Activated CD8-positive, alpha-beta memory T cell treated with anti-CD3 and anti-CD28 coated beads for 36 hours (primary cell): ENCODE measurements at regions not wholly inside any gene's neighbourhood (a gene's known extent, or its start where the extent isn't known, plus 50 kb on each side); places are given as distances from the start of the nearest gene placed in this dataset.
"Not testable (repeated sequence)": the region's sequence is repeated elsewhere in the genome, so short reads cannot be mapped to it uniquely, and the experiment has no call there.

ENCODE experiments used
- CTCF ChIA-PET: fragments of 350-600 bp; sonication (Branson Sonifier 250); formaldehyde crosslinking; loops from one replicate; lab custom pipeline; 2021; ENCODE audit warnings: antibody characterized with exemption; lab: Charles Lee
- POLR2A ChIA-PET: fragments of 350-600 bp; sonication (Branson Sonifier 250); formaldehyde crosslinking; loops from one replicate; lab custom pipeline; 2021; ENCODE audit warnings: antibody characterized with exemption; lab: Charles Lee

DNA sequence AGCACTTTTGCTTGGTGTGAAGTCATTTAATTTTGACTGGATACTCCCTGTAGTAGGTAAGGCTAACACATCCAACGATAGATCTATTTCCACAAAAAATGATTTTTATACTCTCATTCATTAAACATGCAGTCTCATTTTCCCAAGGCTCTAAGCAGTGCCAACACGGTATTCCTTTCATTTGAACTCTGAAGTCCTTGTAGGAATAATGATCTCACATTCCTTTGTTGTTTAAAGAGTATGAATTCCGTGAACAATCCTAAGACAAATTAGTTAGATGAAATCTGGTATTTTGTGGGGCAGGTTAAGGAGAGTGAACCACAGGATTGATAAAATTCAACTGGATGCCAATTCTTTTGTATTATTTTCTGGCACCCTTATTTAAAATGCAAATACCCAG is 66.6 kb downstream of the LACC1 start:
- CTCF ChIA-PET, result no interaction called here
- POLR2A ChIA-PET, result no interaction called here

- CTCF ChIA-PET, result no interaction called here
- POLR2A ChIA-PET, result no interaction called here
These were observed 68.3 kb downstream of the LACC1 start for GRCh38 chr13:43947897-43948458.

DNA sequence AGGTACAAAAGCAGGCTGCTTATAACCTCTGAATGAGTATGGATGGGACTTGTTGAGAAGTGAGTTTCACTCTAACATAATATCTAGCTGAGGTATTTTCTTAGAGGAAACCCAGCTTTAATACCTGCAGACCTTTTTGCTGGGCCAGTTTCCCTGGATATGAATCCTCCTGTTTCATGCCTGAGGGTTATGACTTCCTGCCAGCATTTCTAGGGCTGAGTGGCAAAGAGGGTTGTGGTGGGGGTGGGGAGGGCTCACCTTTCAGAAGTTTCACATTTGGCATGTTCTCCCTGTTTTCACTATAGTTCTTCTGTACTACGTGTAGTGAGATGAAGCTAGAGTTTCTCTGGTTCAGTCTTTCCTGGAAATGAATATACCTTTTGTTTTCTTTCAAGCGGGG is 73.7 kb downstream of the LACC1 start:
- POLR2A ChIA-PET, result no interaction called here
- CTCF ChIA-PET, result no interaction called here

GRCh38 chr13:43956975-43957374 is 77.3 kb downstream of the LACC1 start:
- POLR2A ChIA-PET, CTCF ChIA-PET: not testable (repeated sequence)

DNA sequence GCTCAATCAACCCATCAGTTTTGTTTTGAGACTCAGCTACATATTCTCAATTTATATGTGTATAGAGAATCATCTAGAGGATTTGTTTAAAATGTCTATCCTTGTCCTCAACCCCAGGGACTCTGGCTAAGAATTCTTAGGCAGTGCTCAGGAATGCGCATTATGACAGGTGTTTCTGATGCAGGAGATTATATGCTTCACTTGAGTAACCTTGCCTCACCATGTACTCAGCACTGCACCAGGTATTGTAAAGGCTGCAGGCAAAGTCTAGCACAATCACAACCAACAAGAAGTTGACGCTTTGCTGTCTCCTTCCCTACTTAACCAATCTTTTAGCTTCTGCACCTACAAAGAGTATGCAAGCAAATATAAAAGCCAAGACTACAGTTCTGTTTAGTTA is 79.6 kb downstream of the LACC1 start:
- ChIA-PET CTCF (no interaction called here), POLR2A (no interaction called here)

GRCh38 chr13:43961909-43962308 is 82.2 kb downstream of the LACC1 start:
- POLR2A ChIA-PET, result interaction anchor here (0.8 kb wide), 1 partner anchor 39 kb away, joined by 3 read pairs; no protein-coding TSS in a partner anchor
- CTCF ChIA-PET, result no interaction called here

DNA sequence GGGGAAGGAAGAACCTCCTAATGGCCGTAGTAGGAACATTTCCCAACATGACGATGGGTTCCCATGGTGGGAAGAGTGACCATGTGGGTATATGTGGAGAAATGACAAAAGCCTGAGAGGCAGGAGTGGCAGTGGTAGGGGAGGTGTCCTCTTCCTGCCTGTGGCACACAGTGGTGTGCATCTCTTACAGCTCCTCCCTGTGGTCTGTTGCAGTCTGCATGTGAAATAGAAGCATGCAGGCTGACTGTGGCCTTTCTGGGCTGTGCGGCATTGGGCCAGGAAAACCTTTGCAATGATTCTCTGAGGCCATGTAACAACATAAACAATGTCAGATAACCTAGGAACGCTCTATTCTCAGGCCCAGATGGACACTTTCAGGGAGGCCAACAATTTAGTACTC is 84.0 kb downstream of the LACC1 start:
- POLR2A ChIA-PET, result no interaction called here
- CTCF ChIA-PET, result no interaction called here

DNA sequence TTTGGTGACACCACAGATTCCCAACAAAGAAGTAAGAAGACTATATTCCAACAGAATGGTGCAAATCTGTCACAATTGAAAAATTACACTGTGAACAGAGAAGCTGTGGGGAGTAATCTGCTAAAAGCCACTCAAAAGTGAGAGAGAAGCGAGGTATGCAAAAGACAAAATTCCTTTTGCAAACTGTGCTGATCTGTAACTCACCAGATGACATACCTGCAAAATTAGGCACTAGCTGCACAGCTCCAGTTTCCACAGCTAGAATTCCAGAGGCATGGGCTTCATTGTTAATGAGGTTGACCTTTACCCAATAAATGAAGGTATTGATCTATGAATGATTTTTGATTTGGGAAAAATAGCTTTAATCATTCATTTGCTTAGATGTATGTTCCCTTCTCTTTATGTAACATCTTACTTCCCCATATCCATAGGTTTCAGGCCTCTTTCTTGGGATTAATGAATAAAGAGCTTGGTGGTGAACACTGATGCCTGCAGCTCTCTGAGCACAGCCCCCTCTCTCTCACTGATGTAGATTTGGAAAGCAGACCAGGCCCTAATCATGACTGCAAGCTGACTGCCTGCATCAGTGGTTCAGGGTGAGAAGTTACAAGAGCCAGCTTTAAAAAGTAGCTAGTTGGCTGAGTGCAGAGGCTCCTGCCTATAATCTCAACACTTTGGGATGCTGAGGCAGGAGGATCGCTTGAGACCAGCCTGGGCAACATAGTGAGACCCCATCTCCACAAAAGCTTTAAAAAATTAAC is 85.2 kb downstream of the LACC1 start:
- ChIA-PET POLR2A (no interaction called here), CTCF (no interaction called here)

- CTCF ChIA-PET, result no interaction called here
- POLR2A ChIA-PET, result no interaction called here
These were observed 85.7 kb downstream of the LACC1 start for GRCh38 chr13:43965459-43965845.

GRCh38 chr13:43968251-43968942 is 88.7 kb downstream of the LACC1 start:
- POLR2A ChIA-PET, CTCF ChIA-PET: not testable (repeated sequence)

GRCh38 chr13:43968943-43969690 is 89.4 kb downstream of the LACC1 start:
- POLR2A ChIA-PET, CTCF ChIA-PET: not testable (repeated sequence)

DNA sequence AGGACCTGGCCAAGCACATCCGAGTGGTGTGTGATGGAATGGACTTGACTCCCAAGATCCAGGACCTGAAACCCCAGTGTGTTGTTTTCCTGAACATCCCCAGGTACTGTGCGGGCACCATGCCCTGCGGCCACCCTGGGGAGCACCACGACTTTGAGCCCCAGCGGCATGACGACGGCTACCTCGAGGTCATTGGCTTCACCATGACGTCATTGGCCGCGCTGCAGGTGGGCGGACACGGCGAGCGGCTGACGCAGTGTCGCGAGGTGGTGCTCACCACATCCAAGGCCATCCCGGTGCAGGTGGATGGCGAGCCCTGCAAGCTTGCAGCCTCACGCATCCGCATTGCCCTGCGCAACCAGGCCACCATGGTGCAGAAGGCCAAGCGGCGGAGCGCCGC is 90.2 kb downstream of the LACC1 start:
- POLR2A ChIA-PET, CTCF ChIA-PET: not testable (repeated sequence)

- CTCF ChIA-PET, POLR2A ChIA-PET: not testable (repeated sequence)
These were observed 91.0 kb downstream of the LACC1 start for GRCh38 chr13:43970520-43971242.

DNA sequence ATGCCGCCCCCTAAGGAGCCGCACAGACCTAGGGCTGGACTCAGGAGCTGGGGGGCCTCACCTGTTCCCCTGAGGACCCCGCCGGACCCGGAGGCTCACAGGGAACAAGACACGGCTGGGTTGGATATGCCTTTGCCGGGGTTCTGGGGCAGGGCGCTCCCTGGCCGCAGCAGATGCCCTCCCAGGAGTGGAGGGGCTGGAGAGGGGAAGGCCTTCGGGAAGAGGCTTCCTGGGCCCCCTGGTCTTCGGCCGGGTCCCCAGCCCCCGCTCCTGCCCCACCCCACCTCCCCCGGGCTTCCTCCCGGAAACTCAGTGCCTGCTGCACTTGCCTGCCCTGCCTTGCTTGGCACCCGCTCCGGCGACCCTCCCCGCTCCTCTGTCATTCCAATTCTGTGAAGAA is 91.6 kb downstream of the LACC1 start:
- POLR2A ChIA-PET, CTCF ChIA-PET: not testable (repeated sequence)

DNA sequence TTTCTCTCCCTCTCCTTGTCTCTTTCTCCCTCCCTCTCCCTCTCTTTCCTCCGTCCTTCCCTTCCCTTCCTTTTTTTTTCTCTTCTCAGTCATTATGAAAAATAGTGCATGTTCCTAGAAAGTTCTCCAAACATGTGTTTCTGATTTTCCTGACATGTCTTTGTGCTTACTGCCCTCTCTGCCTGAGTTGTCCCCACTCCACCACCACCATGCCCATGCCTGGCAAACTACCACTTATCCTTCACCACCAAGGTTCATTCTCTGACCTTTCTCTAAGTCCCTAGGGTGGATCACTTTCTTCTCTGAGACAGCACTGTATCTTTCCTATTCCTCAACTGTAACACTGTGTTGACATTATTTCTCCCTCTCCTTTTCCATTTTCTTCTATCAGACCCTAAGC is 98.2 kb downstream of the LACC1 start:
- ChIA-PET CTCF (no interaction called here), POLR2A (no interaction called here)

GRCh38 chr13:43978688-43979087 is 99.0 kb downstream of the LACC1 start:
- ChIA-PET POLR2A (no interaction called here), CTCF (no interaction called here)

DNA sequence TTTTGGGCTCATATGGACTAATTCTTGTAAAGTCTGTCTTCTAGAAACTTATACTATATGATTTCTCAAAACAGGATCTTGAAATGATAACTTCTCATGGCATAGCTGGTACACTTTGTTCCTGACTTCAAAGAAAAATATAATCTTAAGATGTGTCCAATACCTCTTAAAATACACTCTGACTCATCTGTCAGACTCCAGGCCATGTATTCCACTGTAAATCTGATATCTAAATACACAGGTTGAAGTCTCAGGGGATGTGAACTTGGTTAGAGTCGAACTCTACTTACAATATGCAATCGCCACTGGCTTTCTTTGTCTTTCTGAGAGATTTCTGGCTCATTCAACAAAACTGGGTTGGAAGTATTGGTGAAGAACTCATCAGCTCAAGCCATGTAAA is 99.8 kb downstream of the LACC1 start:
- POLR2A ChIA-PET, result no interaction called here
- CTCF ChIA-PET, result no interaction called here

GRCh38 chr13:43980587-43980986 is 100.9 kb downstream of the LACC1 start:
- ChIA-PET POLR2A (no interaction called here), CTCF (no interaction called here)

GRCh38 chr13:43981091-43981490 is 101.4 kb downstream of the LACC1 start:
- POLR2A ChIA-PET, result no interaction called here

More at GRCh38 chr13:43981091-43981490, 101.4 kb downstream of the LACC1 start:
- CTCF ChIA-PET, result no interaction called here
